ENCODE measurements at regions not wholly inside any gene's neighbourhood (a gene's known extent, or its start where the extent isn't known, plus 50 kb on each side); places are given as distances from the start of the nearest gene placed in this dataset.

DNA sequence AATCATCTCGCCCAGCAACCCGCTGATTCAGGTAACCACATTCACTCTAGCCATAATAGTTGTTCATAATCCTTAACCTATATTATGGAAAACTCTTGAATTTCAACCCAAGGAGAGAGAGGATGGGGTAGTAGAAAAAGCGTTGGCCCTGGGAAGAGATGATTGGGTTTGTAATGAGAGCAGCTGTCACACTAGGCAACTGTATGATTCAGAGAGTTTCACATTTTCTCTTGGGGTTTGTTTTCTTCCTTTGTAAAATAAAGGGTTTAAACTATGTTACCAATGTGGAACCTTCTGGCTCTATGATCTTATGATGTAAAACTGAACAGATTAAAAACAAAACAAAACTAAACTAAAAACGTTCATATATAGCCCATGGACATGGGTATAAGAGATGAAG lies 705.2 kb upstream of the IGFBP3 start:
- 93% methylated on average over 4 of the region's 4 CpGs for WGBS
- TF ChIP-seq CTCF (IDR thresholded peaks at IDR 0.05) = no peak
- TF ChIP-seq POLR2A (IDR thresholded peaks at IDR 0.05) = no peak
- no peak for TF ChIP-seq POLR2AphosphoS5 (IDR thresholded peaks at IDR 0.05)

DNA sequence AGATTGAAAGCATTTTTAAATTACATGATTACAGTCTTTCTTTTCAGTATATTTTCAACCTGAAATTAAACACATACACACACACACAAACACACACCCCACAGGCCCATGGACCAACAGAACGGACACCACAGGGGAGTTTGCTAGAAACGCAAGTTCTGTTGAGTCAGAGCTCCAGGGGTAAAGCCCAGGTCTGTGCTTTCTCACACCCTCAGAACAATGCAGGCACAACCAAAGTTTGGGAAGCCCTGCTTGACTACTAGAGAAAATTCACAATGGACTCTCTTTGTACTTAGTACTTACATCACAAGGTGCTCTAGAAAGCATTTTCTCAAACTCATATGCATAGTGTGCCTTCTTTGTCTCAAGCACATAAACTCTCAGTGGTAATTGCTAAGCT lies 704.0 kb upstream of the IGFBP3 start:
- H3K27me3 ChIP-seq (replicated peaks; ENCODE audit: insufficient read depth) = no peaks in the 10 kb centered on the region
- H3K36me3 ChIP-seq = no peaks in the 10 kb centered on the region
- no peak overlapping the region for H3K4me3 ChIP-seq
- TF ChIP-seq POLR2A (IDR thresholded peaks at IDR 0.05) (no peak), POLR2AphosphoS5 (IDR thresholded peaks at IDR 0.05) (no peak), CTCF (IDR thresholded peaks at IDR 0.05) (no peak)
- no peak overlapping the region for H3K27ac ChIP-seq
- intact Hi-C loops (cut with DNase I) = no loop called here
- DNase-seq (ENCODE audit: low spot score) = no peak
- H3K4me1 ChIP-seq (replicated peaks) = no peaks in the 10 kb centered on the region
- 50% methylated on average over 2 of the region's 2 CpGs for WGBS
- H3K9me3 ChIP-seq = no peaks in the 10 kb centered on the region

More for the DNA sequence above, 705.2 kb upstream of the IGFBP3 start:
- Histone ChIP-seq H3K4me1 (replicated peaks) (no peaks in the 10 kb centered on the region), H3K9me3 (no peaks in the 10 kb centered on the region), H3K4me3 (no peak overlapping the region), H3K27ac (no peak overlapping the region), H3K36me3 (no peaks in the 10 kb centered on the region), H3K27me3 (replicated peaks; ENCODE audit: insufficient read depth) (no peaks in the 10 kb centered on the region)
- intact Hi-C loops (cut with DNase I) = no loop called here
- no peak for DNase-seq (ENCODE audit: low spot score)

- no peaks in the 10 kb centered on the region for H3K27me3 ChIP-seq (replicated peaks; ENCODE audit: insufficient read depth)
- 64% methylated on average over 2 of the region's 2 CpGs for WGBS
- H3K27ac ChIP-seq = no peak overlapping the region
- no peaks in the 10 kb centered on the region for H3K36me3 ChIP-seq
- H3K4me1 ChIP-seq (replicated peaks) = no peaks in the 10 kb centered on the region
- no peak for DNase-seq (ENCODE audit: low spot score)
- H3K4me3 ChIP-seq = no peak overlapping the region
- TF ChIP-seq POLR2AphosphoS5 (IDR thresholded peaks at IDR 0.05) (no peak), POLR2A (IDR thresholded peaks at IDR 0.05) (no peak)
- no peaks in the 10 kb centered on the region for H3K9me3 ChIP-seq
- intact Hi-C loops (cut with DNase I) = no loop called here
Observed at GRCh38 chr7:46622251-46622650, 701.2 kb upstream of the IGFBP3 start.

DNA sequence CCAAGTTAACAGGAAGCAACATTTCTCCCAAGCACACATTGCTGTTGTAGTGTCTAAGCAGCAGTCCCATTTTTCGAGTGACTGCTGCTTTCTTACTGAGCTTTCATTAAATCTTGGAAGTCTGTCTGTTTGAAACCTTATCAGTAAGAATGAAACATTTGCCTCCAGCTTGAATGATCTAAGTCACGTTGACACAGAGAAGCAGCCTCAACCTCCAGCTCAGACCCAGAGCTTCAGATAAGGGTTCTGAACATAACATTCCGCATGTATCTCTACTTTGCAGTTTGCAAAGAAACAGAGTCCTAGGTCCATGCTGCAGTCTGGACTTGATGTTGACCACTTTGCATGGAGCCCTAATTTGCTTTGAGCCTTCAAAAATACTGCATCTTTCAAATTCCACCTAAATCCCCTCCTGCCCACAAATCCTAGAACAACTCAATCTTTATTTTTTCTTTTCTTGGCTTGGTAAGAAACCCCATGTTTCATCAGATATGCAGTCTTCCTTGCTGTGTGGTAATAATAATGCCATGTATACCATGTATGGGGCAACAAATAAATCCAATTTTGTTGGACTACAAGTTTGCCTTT lies 698.7 kb upstream of the IGFBP3 start:
- H3K36me3 ChIP-seq = no peaks in the 10 kb centered on the region
- intact Hi-C loops (cut with DNase I) = no loop called here
- TF ChIP-seq POLR2A (IDR thresholded peaks at IDR 0.05) = no peak
- no peak overlapping the region for H3K27ac ChIP-seq
- no peak overlapping the region for H3K4me3 ChIP-seq
- WGBS = 76% methylated on average over 3 of the region's 3 CpGs
- no peaks in the 10 kb centered on the region for H3K4me1 ChIP-seq (replicated peaks)
- no peaks in the 10 kb centered on the region for H3K27me3 ChIP-seq (replicated peaks; ENCODE audit: insufficient read depth)
- H3K9me3 ChIP-seq = no peaks in the 10 kb centered on the region
- no peak for DNase-seq (ENCODE audit: low spot score)

DNA sequence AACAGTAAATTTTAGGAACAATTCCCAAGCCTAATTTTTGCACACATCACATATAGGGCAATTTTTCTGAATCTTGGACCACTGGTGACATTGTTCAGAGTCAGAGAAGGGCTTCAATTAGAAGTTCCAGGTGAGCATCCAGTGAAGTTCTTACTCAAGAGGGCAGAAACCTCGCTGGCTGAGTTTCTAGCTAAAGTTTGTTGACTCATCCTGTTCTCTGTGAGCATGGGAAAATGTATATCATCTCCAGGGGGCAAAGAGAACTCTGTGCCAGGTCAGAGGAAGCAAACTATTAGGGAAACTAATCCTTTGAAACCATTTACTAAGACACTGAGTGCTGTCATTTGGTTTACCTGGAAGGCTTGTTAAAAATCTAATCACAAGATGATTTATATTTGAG lies 695.6 kb upstream of the IGFBP3 start:
- 44% methylated on average over 1 of the region's 1 CpG for WGBS
- H3K27ac ChIP-seq = no peak overlapping the region
- no peaks in the 10 kb centered on the region for H3K4me1 ChIP-seq (replicated peaks)
- no peak overlapping the region for H3K4me3 ChIP-seq
- H3K9me3 ChIP-seq = no peaks in the 10 kb centered on the region
- intact Hi-C loops (cut with DNase I) = no loop called here
- no peaks in the 10 kb centered on the region for H3K27me3 ChIP-seq (replicated peaks; ENCODE audit: insufficient read depth)
- TF ChIP-seq POLR2A (IDR thresholded peaks at IDR 0.05) (no peak), CTCF (IDR thresholded peaks at IDR 0.05) (no peak), POLR2AphosphoS5 (IDR thresholded peaks at IDR 0.05) (no peak)
- H3K36me3 ChIP-seq = no peaks in the 10 kb centered on the region
- DNase-seq (ENCODE audit: low spot score) = no peak

- no peak overlapping the region for H3K27ac ChIP-seq
- H3K9me3 ChIP-seq = no peaks in the 10 kb centered on the region
- intact Hi-C loops (cut with DNase I) = no loop called here
- TF ChIP-seq POLR2A (IDR thresholded peaks at IDR 0.05) (no peak), POLR2AphosphoS5 (IDR thresholded peaks at IDR 0.05) (no peak), CTCF (IDR thresholded peaks at IDR 0.05) (no peak)
- DNase-seq (ENCODE audit: low spot score) = no peak
- 58% methylated on average over 1 of the region's 1 CpG for WGBS
- no peaks in the 10 kb centered on the region for H3K4me1 ChIP-seq (replicated peaks)
- no peaks in the 10 kb centered on the region for H3K27me3 ChIP-seq (replicated peaks; ENCODE audit: insufficient read depth)
- no peaks in the 10 kb centered on the region for H3K36me3 ChIP-seq
- no peak overlapping the region for H3K4me3 ChIP-seq
Observed at GRCh38 chr7:46613551-46613950, 692.5 kb upstream of the IGFBP3 start.
